Endothelial cell of umbilical vein (primary cell): ENCODE measurements at regions not wholly inside any gene's neighbourhood (a gene's known extent, or its start where the extent isn't known, plus 50 kb on each side); places are given as distances from the start of the nearest gene placed in this dataset.

Source experiments
- BruUV-seq: library from RNA; stranded (reverse); fragments of 400-500 nt; replicated peaks from 2 replicates; lab custom pipeline; 2021; lab: Mats Ljungman, UMichigan
- CTCF ChIA-PET: fragments of 300-600, 350-600 bp; sonication (Branson Sonifier 250); formaldehyde crosslinking; loops from one replicate; lab custom pipeline; 2021; ENCODE audit warnings: antibody characterized with exemption, inconsistent platforms; lab: Charles Lee
- POLR2A ChIA-PET: fragments of 300-600, 350-600 bp; sonication (Branson Sonifier 250); formaldehyde crosslinking; loops from one replicate; lab custom pipeline; 2021; ENCODE audit warnings: antibody characterized with exemption, inconsistent platforms; lab: Charles Lee
- DNase-seq: peaks from one replicate; pipeline ENCODE4 v3.0.0-alpha.2; 2011; ENCODE audit warnings: low read depth, low spot score
- FAIRE-seq: peaks from 2 replicates; lab custom pipeline; 2011; peaks lifted over from hg19 to GRCh38; lab: Jason Lieb, UNC
- H2AFZ ChIP-seq: 2 replicates; pipeline ENCODE4 v1.6.0; 2012; ENCODE audit warnings: low read depth, low read length, control low read depth, inconsistent platforms
- H3K27ac ChIP-seq: 2 replicates; pipeline ENCODE4 v1.5.1; 2011; ENCODE audit warnings: low read depth, mild to moderate bottlenecking, control low read depth, low read length, moderate library complexity; ENCODE audit not compliant: insufficient read depth
- H3K27me3 ChIP-seq, 2 experiments: 2 replicates each; pipeline versions ENCODE4 v1.6.0 to v1.6.1; 2011; ENCODE audit warnings: low read length in 2 of 2, mixed read lengths in 1 of 2; ENCODE audit not compliant: control insufficient read depth in 2 of 2, insufficient read depth in 2 of 2
- H3K36me3 ChIP-seq, 2 experiments: 2 replicates in 1 of 2; 3 replicates in 1 of 2; pipeline ENCODE4 v1.5.1; 2011; ENCODE audit warnings: low read length in 2 of 2, mild to moderate bottlenecking in 1 of 2, moderate library complexity in 1 of 2; ENCODE audit not compliant: control insufficient read depth in 2 of 2, insufficient read depth in 2 of 2; ENCODE audit errors: extremely low read depth in 1 of 2
- H3K4me1 ChIP-seq: 3 replicates; pipeline ENCODE4 v1.5.1; 2011; ENCODE audit warnings: mild to moderate bottlenecking, low read length; ENCODE audit not compliant: control insufficient read depth, insufficient read depth; ENCODE audit errors: extremely low read depth
- H3K4me2 ChIP-seq: 2 replicates; pipeline ENCODE4 v1.6.1; 2011; ENCODE audit warnings: low read length, control low read depth, mixed read lengths; ENCODE audit not compliant: insufficient read depth
- H3K4me3 ChIP-seq, 3 experiments: fragments of 200-600 bp in 1 of 3; sonication (generic), shearing (Covaris generic) in 1 of 3; replicated peaks in 1 of 3; 2 replicates each; pipeline ENCODE4 v1.5.1; 2011 to 2016; ENCODE audit warnings: control low read depth in 3 of 3, low read length in 3 of 3, mild to moderate bottlenecking in 2 of 3, inconsistent platforms in 1 of 3, low read depth in 1 of 3, moderate library complexity in 1 of 3; ENCODE audit not compliant: insufficient read depth in 1 of 3
- H3K79me2 ChIP-seq: 2 replicates; pipeline ENCODE4 v1.6.0; 2012; ENCODE audit warnings: low read length, inconsistent platforms; ENCODE audit not compliant: control insufficient read depth, insufficient read depth
- H3K9ac ChIP-seq: replicated peaks from 2 replicates; pipeline ENCODE3; 2011; ENCODE audit warnings: low read length, control low read depth; ENCODE audit not compliant: insufficient read depth; ENCODE audit errors: extremely low read depth
- H3K9me1 ChIP-seq: replicated peaks from 3 replicates; pipeline ENCODE4 v1.6.0; 2011; ENCODE audit warnings: mild to moderate bottlenecking, low read length; ENCODE audit not compliant: control insufficient read depth, insufficient read depth; ENCODE audit errors: extremely low read depth
- H3K9me3 ChIP-seq: replicated peaks from 2 replicates; pipeline ENCODE4 v1.5.1; 2012; ENCODE audit warnings: low read length, inconsistent platforms; ENCODE audit not compliant: control insufficient read depth, insufficient read depth
- H4K20me1 ChIP-seq: replicated peaks from 2 replicates; pipeline ENCODE3; 2011; ENCODE audit warnings: mild to moderate bottlenecking, low read length; ENCODE audit not compliant: control insufficient read depth, insufficient read depth; ENCODE audit errors: extremely low read depth
- CTCF ChIP-seq, 2 donors: IDR thresholded peaks; 1 replicate in 1 of 2; 2 replicates in 1 of 2; pipeline ENCODE4 v1.5.1; 2011; ENCODE audit warnings: low read length in 2 of 2, mild to moderate bottlenecking in 2 of 2, moderate library complexity in 2 of 2, control low read depth in 1 of 2, inconsistent platforms in 1 of 2, low read depth in 1 of 2; ENCODE audit not compliant: insufficient read depth in 1 of 2; ENCODE audit errors: extremely low read depth in 1 of 2
- EZH2 ChIP-seq: IDR thresholded peaks from 2 replicates; pipeline ENCODE4 v1.6.1; 2012; ENCODE audit warnings: borderline replicate concordance, low read depth, mild to moderate bottlenecking, moderate library complexity, low read length, inconsistent platforms; ENCODE audit not compliant: severe bottlenecking
- FOS ChIP-seq: IDR thresholded peaks from 2 replicates; pipeline ENCODE4 v1.6.1; 2011; ENCODE audit warnings: mild to moderate bottlenecking, low read length, moderate library complexity, borderline replicate concordance; ENCODE audit not compliant: insufficient read depth
- GATA2 ChIP-seq: IDR thresholded peaks from 2 replicates; pipeline ENCODE4 v1.7.0; 2011; ENCODE audit warnings: low read depth, mild to moderate bottlenecking, moderate library complexity, mixed read lengths, low read length; ENCODE audit not compliant: insufficient read length, insufficient read depth
- JUN ChIP-seq: IDR thresholded peaks from 2 replicates; pipeline ENCODE4 v1.6.1; 2011; ENCODE audit warnings: borderline replicate concordance, low read depth; ENCODE audit not compliant: insufficient read length, insufficient read depth
- MAX ChIP-seq: IDR thresholded peaks from 2 replicates; pipeline ENCODE4 v1.6.1; 2011; ENCODE audit not compliant: insufficient read depth, insufficient read length
- MYC ChIP-seq: IDR thresholded peaks from one replicate; pipeline ENCODE4 v1.6.1; 2011; ENCODE audit warnings: mild to moderate bottlenecking, low read depth, low read length
- POLR2A ChIP-seq: IDR thresholded peaks from 2 replicates; pipeline ENCODE4 v1.6.1; 2012; ENCODE audit warnings: low read depth, mild to moderate bottlenecking, control low read depth, low read length
- POLR2AphosphoS5 ChIP-seq: IDR thresholded peaks from 2 replicates; pipeline ENCODE4 v1.6.1; 2012; ENCODE audit warnings: low read depth, mild to moderate bottlenecking, control low read depth, low read length, moderate library complexity; ENCODE audit not compliant: insufficient read depth
- dilution Hi-C: fragments of 300-500 bp; cut with MboI; formaldehyde crosslinking; loops from one replicate; pipeline ENCODE4 v1.15.0; 2019; ENCODE audit warnings: low sequenced_read_pairs; ENCODE audit not compliant: extremely low pct_ligation_motif_present
- intact Hi-C: fragments of 100-400 bp; cut with micrococcal nuclease; formaldehyde crosslinking; loops from one replicate; pipeline ENCODE4 v1.10.0; 2022

- Histone ChIP-seq H3K79me2 (no peaks in the 10 kb centered on the region), H3K4me1 (no peaks in the 10 kb centered on the region), H3K9ac (no peak overlapping the region), H3K4me2 (no peak overlapping the region), H3K27ac (no peak overlapping the region), H3K4me3 (no peak overlapping the region), H2AFZ (no peak overlapping the region), H4K20me1 (no peaks in the 10 kb centered on the region), H3K9me3 (no peaks in the 10 kb centered on the region), H3K36me3 (no peaks in the 10 kb centered on the region), H3K27me3 (no peaks in the 10 kb centered on the region), H3K9me1 (no peaks in the 10 kb centered on the region)
- BruUV-seq = no TSS peak
- TF ChIP-seq GATA2 (no peak), MYC (no peak), FOS (no peak), POLR2A (no peak), CTCF (IDR thresholded peaks at IDR 0.05; ENCODE audit: extremely low read depth in 1 of 2, insufficient read depth in 1 of 2, low read depth in 1 of 2, low read length in 2 of 2) (no peak), POLR2AphosphoS5 (no peak), JUN (no peak), MAX (no peak), EZH2 (no peak)
- ChIA-PET POLR2A (no interaction called here), CTCF (no interaction called here)
- intact Hi-C loops (no loop called here), dilution Hi-C loops (no loop called here)
- no peak for DNase-seq
- FAIRE-seq = no peak
Observed at GRCh38 chrY:7835416-7835815, 923.9 kb upstream of the AMELY start.
